HG02973 (cell line): ENCODE measurements at regions not wholly inside any gene's neighbourhood (a gene's known extent, or its start where the extent isn't known, plus 50 kb on each side); places are given as distances from the start of the nearest gene placed in this dataset.

ENCODE experiments used
- ATAC-seq: cut with Tn5 transposase; IDR thresholded peaks from one replicate; pipeline ENCODE4 v1.9.1; 2021; ENCODE audit warnings: moderate library complexity; ENCODE audit not compliant: unreplicated experiment

- ATAC-seq: no peak
Measured at GRCh38 chr9:129232839-129233591, 55.0 kb upstream of the IER5L start.

DNA sequence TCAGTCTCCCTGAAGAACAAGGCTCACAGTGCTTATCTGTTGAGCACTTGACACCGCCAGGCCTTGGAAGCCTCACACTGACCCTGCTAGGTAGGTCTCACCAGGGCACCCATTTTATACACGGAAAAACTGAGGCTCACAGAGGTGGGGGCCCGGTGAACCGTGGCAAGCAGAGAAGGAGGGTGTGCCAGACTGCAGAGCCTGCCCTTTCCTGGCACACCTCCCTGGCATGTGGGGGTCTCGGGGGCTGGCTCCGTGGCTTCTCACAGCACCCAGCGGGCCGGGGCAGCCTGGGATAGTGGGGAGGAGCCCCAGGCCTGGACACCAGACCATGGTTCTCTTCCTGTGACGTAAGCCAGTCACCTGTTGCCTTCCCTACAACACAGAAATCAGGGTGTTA lies 53.7 kb upstream of the IER5L start:
- no peak for ATAC-seq

GRCh38 chr9:129231022-129231739 lies 53.1 kb upstream of the IER5L start:
- ATAC-seq: no peak

- no peak for ATAC-seq
Measured at GRCh38 chr9:129230302-129230701, 52.2 kb upstream of the IER5L start.
